GM08714 (cell line): ENCODE measurements at regions not wholly inside any gene's neighbourhood (a gene's known extent, or its start where the extent isn't known, plus 50 kb on each side); places are given as distances from the start of the nearest gene placed in this dataset.

Experiments
- H3K4me3 ChIP-seq: fragments of 200-500 bp; sonication (Bioruptor generic); 2 replicates; pipeline ENCODE4 v1.5.1; 2014; ENCODE audit warnings: mild to moderate bottlenecking, low read length, inconsistent platforms
- ZNF274 ChIP-seq: IDR thresholded peaks from 2 replicates; pipeline ENCODE4 v1.6.1; 2012; ENCODE audit warnings: mild to moderate bottlenecking, low read depth, low read length

- no peak for TF ChIP-seq ZNF274
- no peak overlapping the region for H3K4me3 ChIP-seq
These were observed 1869.6 kb upstream of the CELF4 start for GRCh38 chr18:39435209-39435608.

DNA sequence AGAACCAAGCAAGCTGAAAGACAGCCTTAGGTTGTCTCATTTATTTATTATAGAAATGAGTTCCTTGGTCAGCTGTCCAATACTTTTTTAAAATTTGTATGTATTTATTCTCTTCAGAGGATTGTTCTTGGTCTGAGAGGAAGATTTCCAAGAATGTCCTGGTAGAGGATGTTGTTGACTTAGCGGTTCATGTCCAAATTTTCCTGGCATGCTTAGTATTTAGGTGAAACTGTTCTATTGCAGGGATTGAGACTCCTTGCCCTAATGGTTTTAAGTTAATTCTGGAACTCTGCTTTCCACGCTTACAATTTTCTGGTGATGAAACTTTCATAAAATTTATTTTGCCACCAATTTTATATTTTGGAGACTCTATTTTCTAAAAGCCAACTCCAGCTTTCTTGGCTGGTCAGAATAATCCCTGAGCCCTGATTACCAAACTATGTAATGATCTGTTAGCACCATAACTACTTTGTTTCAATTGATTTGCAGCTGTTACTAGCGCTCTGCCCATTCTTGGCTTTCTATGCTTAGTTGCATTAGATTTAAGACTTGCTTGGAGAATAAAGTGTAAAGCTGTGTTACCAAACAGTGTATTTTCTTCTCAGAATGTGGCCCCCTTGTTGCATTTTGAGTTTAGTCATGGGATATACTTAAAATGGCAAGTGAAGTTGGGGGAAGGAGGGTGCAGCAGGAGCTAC, 1868.8 kb upstream of the CELF4 start:
- no peak for TF ChIP-seq ZNF274
- no peak overlapping the region for H3K4me3 ChIP-seq

GRCh38 chr18:39425172-39425850, 1859.7 kb upstream of the CELF4 start:
- no peak overlapping the region for H3K4me3 ChIP-seq
- TF ChIP-seq ZNF274: no peak

DNA sequence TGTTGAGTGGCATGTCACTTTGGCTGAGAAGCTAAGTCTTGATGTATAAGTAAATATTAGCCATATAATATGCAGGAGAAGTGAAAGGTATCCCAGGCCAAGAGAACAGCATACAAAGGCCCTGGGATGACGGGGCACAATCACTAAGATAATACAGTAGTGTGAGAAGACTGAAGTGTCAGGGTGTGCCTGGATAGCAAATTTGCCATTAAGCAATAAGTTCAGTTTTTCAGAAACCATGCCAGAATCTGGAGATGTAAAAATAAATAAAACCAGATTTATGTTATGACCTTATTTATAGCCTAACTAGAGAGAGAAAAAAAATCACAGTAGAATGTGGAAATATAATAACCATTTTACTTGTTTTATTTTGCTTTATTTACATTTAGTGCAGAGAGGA, 1858.7 kb upstream of the CELF4 start:
- no peak for TF ChIP-seq ZNF274
- no peak overlapping the region for H3K4me3 ChIP-seq

GRCh38 chr18:39421276-39421675, 1855.7 kb upstream of the CELF4 start:
- TF ChIP-seq ZNF274: no peak

GRCh38 chr18:39419315-39419714, 1853.7 kb upstream of the CELF4 start:
- no peak for TF ChIP-seq ZNF274
- H3K4me3 ChIP-seq: no peak overlapping the region

More at GRCh38 chr18:39421276-39421675, 1855.7 kb upstream of the CELF4 start:
- no peak overlapping the region for H3K4me3 ChIP-seq

DNA sequence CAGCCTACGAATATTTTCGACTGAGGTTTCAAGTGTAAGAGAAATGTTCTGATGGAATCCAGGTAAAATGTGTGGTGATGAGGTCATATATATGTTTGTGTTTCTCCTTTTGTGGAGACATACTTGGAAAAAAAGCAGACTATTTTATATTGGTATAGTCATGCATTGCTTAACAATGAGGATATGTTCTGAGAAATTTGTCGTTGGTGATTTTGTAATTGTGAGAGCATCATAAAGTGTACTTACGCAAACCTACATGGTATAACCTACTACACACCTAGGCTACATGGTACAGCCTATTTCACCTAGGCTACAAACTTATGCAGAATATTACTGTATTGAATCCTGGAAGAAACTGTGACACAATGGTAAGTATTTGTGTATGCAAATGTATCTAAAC, 1849.9 kb upstream of the CELF4 start:
- no peak overlapping the region for H3K4me3 ChIP-seq
- no peak for TF ChIP-seq ZNF274

DNA sequence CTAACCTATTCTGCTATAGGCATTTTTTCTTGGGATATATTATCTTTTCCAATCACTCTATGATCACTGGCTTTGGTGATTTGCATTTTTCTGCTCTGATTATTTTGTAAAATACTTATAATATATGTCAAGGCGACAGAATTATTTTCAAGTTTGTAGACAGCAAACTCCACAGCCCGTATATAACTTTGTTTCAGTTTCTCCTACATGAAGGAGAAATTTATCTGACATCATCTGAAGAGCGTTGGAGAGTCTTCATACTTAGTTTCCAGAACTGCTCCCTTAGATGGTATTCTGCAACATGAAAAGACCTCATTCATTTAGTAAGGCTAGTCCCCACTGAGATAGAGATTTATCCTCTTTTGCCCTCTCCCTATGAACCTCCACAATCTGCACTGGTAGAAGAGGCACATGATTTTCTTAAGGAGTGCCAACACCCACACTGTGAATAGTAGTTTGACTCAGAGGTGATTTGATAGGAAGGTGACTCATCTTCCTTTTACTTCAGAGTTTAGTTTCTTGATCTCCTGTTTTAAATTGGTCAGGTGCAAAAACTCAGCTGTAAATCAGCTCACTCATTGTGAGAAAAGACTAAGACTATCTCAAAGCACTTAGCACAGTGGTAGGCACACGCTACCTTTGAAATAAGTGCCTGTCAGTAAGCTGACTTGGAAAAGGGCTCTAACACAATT, 1848.6 kb upstream of the CELF4 start:
- H3K4me3 ChIP-seq: no peak overlapping the region
- TF ChIP-seq ZNF274: no peak

DNA sequence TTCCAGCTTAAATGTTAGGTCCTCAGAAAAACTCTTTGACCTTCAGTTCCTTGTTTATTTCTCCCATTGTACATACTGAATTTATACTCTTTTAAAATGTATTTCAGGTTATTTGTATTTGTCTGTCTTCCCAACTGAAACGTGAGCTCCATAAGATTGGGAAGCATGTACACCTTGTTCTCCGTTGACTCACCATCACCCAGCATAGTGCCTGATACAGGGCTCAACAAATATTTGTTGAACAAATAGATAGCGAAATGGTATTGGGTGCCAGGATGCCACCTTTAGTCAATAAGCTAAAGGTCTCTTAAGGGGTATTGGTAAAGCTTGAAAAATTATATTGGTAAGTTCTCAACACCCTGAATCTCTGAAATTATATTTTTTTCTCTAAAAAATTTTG, 1841.3 kb upstream of the CELF4 start:
- no peak for TF ChIP-seq ZNF274
- no peak overlapping the region for H3K4me3 ChIP-seq

DNA sequence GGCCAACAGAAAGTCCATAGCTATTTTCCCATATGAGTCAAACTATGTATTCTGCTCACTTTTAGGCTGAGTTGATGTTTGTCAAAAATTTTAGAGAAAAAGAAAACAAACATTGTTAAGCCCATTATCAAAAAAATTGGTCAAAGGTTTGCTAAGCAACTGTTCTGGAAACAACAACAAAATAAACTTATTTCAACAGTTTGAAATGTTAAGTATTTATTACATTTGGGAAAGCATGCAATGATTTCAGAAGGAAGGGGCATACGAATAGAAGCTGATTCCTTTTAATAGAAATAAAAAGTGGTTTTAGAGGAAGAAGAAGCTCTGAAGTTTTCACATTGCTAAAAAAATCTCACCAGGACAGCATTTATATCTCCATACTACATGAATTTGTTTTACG, 1837.5 kb upstream of the CELF4 start:
- TF ChIP-seq ZNF274: no peak
- no peak overlapping the region for H3K4me3 ChIP-seq

DNA sequence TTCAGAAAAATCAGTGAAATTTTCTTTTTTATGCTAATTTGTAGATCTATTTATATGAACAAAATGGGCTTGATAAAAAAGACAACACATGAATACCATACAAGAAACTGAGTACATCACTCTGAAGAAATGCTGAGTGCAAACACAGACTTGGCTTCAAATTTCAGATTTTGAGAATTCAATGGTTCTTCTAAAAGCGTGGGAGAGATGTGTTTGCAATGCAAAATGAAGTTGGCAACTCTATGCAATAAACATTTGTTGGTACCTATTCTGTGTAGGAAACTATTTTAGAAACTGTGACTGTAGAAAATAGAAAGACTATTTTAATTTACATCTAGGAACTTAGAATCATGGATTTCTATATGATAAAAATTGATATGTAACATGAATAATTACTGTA, 1834.1 kb upstream of the CELF4 start:
- H3K4me3 ChIP-seq: no peak overlapping the region

DNA sequence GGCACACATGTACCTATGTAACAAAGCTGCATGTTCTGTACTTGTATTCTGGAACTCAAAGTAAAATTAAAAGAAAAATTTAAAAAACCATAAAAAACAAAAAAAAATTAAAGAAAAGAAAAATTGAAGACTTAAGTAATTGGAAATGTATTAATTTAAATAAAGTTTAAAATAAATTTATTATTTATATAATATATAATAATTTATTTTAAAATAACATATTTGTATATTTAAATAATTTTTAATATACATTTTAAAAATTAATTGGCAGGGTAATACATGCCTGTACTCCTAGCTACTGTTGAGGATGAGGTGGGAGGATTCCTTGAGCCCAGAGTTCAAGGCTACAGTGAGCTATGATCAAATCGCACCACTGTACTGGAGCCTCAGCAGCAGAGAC, 1830.6 kb upstream of the CELF4 start:
- H3K4me3 ChIP-seq: no peak overlapping the region
- no peak for TF ChIP-seq ZNF274

More for the DNA sequence above, 1834.1 kb upstream of the CELF4 start:
- no peak for TF ChIP-seq ZNF274

DNA sequence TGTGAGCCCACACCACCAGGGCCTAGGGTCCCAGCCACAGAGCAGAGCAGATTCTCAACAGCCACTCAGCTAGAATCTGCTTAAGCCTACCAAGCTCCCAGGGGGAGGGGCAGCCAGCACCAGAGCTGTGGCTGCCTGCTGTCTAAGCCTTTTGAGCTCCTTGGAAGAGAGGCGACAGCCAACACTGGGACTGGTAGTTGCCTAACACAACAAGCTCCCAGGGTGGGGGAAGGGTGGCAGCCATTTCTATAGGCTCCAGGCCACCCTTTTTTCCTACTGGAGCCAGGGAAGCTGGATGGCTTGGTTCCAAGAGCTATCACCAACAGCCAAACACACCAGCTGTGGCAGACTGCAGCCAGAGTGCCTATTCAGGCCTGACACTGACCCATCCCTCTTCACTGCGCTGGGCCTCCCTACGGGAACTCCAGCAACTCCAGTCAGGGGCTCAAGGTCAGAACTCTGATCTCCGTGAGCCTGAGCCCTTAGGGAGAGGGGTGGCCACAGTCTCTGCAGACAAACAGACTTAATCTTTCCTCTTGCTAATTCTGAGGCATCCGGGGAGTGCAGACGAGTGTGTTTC, 1824.3 kb upstream of the CELF4 start:
- no peak for TF ChIP-seq ZNF274

DNA sequence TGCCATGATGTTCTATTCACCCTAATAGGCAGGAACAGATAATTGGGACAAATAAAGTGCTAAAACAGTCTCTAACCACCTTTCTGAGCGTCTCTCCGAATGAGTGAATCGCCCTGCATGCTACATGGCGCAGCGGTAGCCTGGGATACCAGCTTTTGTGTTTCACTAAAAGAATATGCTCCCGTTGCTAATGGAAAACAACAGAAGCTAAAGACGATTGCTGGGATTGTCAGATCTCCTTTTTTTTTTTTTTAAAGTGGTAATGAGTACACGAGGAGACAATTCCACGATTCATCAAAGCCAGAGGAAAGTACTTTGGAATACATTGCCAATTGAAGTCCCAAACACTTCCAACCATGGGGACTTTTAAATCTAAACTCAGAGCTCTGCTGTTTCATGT, 1815.3 kb upstream of the CELF4 start:
- no peak for TF ChIP-seq ZNF274

More for the DNA sequence above, 1824.3 kb upstream of the CELF4 start:
- H3K4me3 ChIP-seq: no peak overlapping the region

More for the DNA sequence above, 1815.3 kb upstream of the CELF4 start:
- H3K4me3 ChIP-seq: no peak overlapping the region
